Type B pancreatic cell (in vitro differentiated cells): ENCODE measurements at regions not wholly inside any gene's neighbourhood (a gene's known extent, or its start where the extent isn't known, plus 50 kb on each side); places are given as distances from the start of the nearest gene placed in this dataset.
"Not testable (repeated sequence)": the region's sequence is repeated elsewhere in the genome, so short reads cannot be mapped to it uniquely, and the experiment has no call there.

Experiments used
- DNase-seq: peaks from one replicate; pipeline ENCODE4 v3.0.0; 2021; ENCODE audit warnings: mixed read lengths; ENCODE audit not compliant: unreplicated experiment; ENCODE audit errors: extremely low spot score
- H3K27ac Mint-ChIP-seq: 2 replicates; pipeline ENCODE4 v1.8.0; 2021; ENCODE audit warnings: mild to moderate bottlenecking, mixed read lengths
- H3K27me3 Mint-ChIP-seq: 2 replicates; pipeline ENCODE4 v1.8.0; 2021; ENCODE audit warnings: mixed read lengths
- H3K36me3 Mint-ChIP-seq: 2 replicates; pipeline ENCODE4 v1.8.0; 2021; ENCODE audit warnings: mixed read lengths
- H3K4me1 Mint-ChIP-seq: one replicate; pipeline ENCODE4 v1.8.0; 2021; ENCODE audit warnings: mixed read lengths; ENCODE audit not compliant: unreplicated experiment
- H3K4me3 Mint-ChIP-seq: 2 replicates; pipeline ENCODE4 v1.8.0; 2021; ENCODE audit warnings: mild to moderate bottlenecking, mixed read lengths
- H3K9me3 Mint-ChIP-seq: 2 replicates; pipeline ENCODE4 v1.8.0; 2021; ENCODE audit warnings: mixed read lengths
- TF ChIP-seq, protein P1 (sequence below): fragments of 200-600 bp; sonication (generic); conservative IDR thresholded peaks from 2 replicates; pipeline ENCODE4 v1.5.0; 2021; ENCODE audit warnings: antibody characterized with exemption, mild to moderate bottlenecking

DNA sequence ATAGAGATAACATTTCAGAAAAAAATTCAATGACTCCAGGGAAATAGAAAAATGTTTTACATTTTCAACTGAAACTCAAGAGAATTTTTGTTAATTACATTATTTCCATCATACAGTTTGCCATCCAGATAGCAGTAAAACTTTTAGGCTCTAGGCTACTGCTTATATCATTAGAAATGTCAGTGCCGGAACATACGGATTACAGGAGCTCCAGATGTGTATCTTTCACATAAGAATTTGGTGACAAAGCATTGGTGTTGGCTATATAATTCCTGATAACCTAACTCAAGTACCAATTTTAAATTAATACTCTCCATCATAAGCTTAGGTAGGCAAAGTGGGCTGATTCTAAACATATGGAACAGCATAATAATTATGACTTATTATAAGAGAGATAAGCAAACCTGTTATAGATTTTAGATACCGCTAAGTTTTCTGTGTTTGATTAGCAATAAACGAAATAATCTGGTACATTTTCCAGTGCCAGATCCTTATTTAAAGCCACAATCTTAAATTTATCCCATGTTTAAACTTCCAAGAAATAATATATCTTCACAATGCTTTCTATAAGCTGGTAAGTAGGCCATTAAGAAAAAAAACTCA is 637.9 kb downstream of the NXPH1 start:
- Mint-ChIP-seq H3K4me3 (no peak overlapping the region), H3K27me3 (no peaks in the 10 kb centered on the region), H3K27ac (no peak overlapping the region), H3K36me3 (no peaks in the 10 kb centered on the region), H3K4me1 (no peaks in the 10 kb centered on the region), H3K9me3 (no peaks in the 10 kb centered on the region)
- no peak for DNase-seq
- TF ChIP-seq, protein P1, sequence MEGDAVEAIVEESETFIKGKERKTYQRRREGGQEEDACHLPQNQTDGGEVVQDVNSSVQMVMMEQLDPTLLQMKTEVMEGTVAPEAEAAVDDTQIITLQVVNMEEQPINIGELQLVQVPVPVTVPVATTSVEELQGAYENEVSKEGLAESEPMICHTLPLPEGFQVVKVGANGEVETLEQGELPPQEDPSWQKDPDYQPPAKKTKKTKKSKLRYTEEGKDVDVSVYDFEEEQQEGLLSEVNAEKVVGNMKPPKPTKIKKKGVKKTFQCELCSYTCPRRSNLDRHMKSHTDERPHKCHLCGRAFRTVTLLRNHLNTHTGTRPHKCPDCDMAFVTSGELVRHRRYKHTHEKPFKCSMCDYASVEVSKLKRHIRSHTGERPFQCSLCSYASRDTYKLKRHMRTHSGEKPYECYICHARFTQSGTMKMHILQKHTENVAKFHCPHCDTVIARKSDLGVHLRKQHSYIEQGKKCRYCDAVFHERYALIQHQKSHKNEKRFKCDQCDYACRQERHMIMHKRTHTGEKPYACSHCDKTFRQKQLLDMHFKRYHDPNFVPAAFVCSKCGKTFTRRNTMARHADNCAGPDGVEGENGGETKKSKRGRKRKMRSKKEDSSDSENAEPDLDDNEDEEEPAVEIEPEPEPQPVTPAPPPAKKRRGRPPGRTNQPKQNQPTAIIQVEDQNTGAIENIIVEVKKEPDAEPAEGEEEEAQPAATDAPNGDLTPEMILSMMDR, result no peak

DNA sequence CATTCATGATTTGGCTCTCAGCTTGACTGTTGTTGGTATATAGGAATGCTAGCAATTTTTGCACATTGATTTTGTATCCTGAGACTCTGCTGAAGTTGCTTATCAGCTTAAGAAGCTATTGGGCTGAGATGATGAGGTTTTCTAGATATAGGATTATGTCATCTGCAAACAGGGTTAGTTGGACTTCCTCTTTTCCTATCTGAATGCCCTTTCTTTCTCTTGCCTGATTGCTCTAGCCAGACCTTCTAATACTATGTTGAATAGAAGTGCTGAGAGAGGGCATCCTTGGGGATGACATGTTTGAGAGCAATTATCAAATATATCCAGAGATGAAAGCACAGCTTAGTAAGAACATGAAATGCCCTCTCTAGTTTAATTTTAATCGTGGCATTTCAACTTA is 642.4 kb downstream of the NXPH1 start:
- H3K27ac Mint-ChIP-seq, H3K9me3 Mint-ChIP-seq, H3K4me3 Mint-ChIP-seq, H3K27me3 Mint-ChIP-seq, H3K4me1 Mint-ChIP-seq, H3K36me3 Mint-ChIP-seq, DNase-seq: not testable (repeated sequence)

DNA sequence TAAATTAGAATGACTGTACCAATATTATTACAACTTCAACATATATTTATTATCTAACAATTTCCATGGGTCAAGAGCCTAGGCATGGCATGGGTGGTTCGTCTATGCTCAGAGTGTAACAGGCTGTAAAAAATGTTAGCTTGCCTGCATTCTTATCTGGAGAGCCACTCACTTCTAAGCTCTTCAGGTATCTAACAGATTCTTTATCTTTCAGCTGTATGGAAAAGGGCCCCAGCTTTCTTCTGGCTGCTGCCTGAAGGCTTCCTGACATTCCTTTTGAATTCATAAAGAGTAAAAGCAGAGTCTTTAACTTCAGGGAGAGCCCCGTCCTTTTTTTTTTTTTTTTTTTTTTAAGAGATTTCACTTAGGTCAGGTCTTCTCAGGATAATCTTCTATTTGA is 648.8 kb downstream of the NXPH1 start:
- DNase-seq, result no peak
- Mint-ChIP-seq H3K27ac (no peak overlapping the region), H3K4me3 (no peak overlapping the region), H3K36me3 (no peaks in the 10 kb centered on the region), H3K27me3 (peaks cover 6% of the 10 kb centered on the region), H3K9me3 (no peaks in the 10 kb centered on the region), H3K4me1 (no peaks in the 10 kb centered on the region)
- TF ChIP-seq, protein P1, result no peak

DNA sequence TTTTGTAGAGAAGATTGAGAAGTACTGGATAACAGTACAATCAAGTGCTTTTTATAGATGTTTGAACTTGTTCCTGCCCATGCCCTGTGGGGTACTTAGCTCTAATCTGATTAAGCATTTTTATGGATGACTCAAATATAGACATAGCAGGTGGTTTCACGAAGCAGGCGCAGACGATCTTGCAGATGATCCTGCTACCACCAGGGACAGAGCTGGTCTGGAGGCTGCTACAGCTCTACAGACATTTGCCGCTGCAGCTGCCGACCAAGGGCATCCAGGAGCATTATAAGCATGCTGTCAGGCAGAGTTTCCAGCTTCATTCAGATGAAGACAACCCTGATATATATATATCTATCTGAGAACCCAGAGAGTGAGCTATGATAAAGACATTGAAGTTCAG is 650.4 kb downstream of the NXPH1 start:
- Mint-ChIP-seq H3K27me3 (peaks cover 6% of the 10 kb centered on the region), H3K4me1 (no peaks in the 10 kb centered on the region), H3K27ac (no peak overlapping the region), H3K9me3 (no peaks in the 10 kb centered on the region), H3K36me3 (no peaks in the 10 kb centered on the region), H3K4me3 (no peak overlapping the region)
- no peak for DNase-seq
- TF ChIP-seq, protein P1, result no peak

DNA sequence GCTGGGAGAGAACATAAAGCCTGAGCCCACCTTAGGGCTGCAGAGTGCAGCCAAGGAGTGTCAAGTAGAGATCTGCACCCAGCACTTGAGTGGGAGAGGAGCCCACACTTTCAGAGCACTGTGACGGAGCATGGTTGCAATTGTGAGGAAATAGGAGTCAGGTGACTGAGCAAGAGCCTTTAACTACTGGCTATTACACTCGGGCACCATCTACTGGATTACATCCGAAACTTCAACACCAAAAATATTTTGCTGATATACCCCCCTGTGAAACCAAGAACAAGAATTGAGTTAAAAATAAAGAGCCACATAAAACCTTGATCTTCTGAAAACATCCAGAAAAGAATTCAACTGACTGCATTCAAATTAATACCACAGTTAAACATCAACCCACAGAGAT is 657.9 kb downstream of the NXPH1 start:
- Mint-ChIP-seq H3K27me3 (no peaks in the 10 kb centered on the region), H3K9me3 (peaks cover 13% of the 10 kb centered on the region), H3K36me3 (peaks cover 4% of the 10 kb centered on the region), H3K4me1 (no peaks in the 10 kb centered on the region), H3K27ac (no peak overlapping the region), H3K4me3 (no peak overlapping the region)
- DNase-seq, result no peak
- TF ChIP-seq, protein P1, result no peak

DNA sequence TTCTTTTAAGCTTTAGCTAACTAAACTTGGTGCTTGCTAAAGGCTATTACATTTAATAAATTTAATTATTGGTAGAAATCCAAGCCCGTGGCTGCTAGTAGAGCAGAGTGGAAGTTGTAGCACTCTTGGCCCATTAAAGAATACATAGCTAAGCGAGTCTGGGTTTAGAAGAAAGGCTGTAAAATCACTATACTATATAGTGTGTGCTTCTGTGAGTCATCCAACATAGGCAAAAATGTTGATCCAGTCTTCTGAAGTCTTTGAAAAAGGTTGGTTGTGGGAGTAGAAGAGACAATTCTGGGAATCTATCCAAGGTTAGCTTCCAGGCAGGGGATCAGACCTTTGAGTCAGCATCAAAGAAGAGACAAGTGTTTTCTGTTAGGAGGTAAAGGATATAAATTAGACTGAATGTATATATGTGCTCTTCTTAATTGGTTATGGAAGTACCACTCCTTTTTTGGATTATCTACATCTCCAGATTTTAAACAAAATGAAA is 664.2 kb downstream of the NXPH1 start:
- H3K9me3 Mint-ChIP-seq, result peaks cover 7% of the 10 kb centered on the region
- H3K4me3 Mint-ChIP-seq, result no peak overlapping the region
- H3K36me3 Mint-ChIP-seq, result no peaks in the 10 kb centered on the region
- DNase-seq, result no peak
- no peaks in the 10 kb centered on the region for H3K27me3 Mint-ChIP-seq
- TF ChIP-seq, protein P1, result no peak
- no peak overlapping the region for H3K27ac Mint-ChIP-seq
- no peaks in the 10 kb centered on the region for H3K4me1 Mint-ChIP-seq
